NOMO-1 (cell line): ENCODE measurements at regions not wholly inside any gene's neighbourhood (a gene's known extent, or its start where the extent isn't known, plus 50 kb on each side); places are given as distances from the start of the nearest gene placed in this dataset.

Source experiments
- DNase-seq, 2 experiments: peaks; one replicate each; lab custom pipeline; 2025; ENCODE audit not compliant: unreplicated experiment in 2 of 2; lab: John Stamatoyannopoulos, UW

GRCh38 chr12:59010941-59011340, 90.6 kb upstream of the LRIG3 start:
- DNase-seq, result no peak

- DNase-seq, result no peak
Measured at GRCh38 chr12:59010118-59010517, 89.8 kb upstream of the LRIG3 start.

- DNase-seq, result no peak
Measured at GRCh38 chr12:59007620-59008019, 87.3 kb upstream of the LRIG3 start.

- no peak for DNase-seq
Measured at GRCh38 chr12:59005193-59005955, 85.1 kb upstream of the LRIG3 start.

GRCh38 chr12:59004456-59004855, 84.2 kb upstream of the LRIG3 start:
- no peak for DNase-seq

GRCh38 chr12:58995666-58996363, 75.5 kb upstream of the LRIG3 start:
- DNase-seq, result no peak

- DNase-seq, result no peak
Measured at GRCh38 chr12:58988643-58989344, 68.5 kb upstream of the LRIG3 start.

- no peak for DNase-seq
Measured at GRCh38 chr12:58981961-58982360, 61.7 kb upstream of the LRIG3 start.

GRCh38 chr12:58980768-58981167, 60.5 kb upstream of the LRIG3 start:
- no peak for DNase-seq

- DNase-seq, result no peak
Measured at GRCh38 chr12:58978717-58979116, 58.4 kb upstream of the LRIG3 start.

GRCh38 chr12:58977476-58977875, 57.2 kb upstream of the LRIG3 start:
- no peak for DNase-seq

GRCh38 chr12:58976146-58976545, 55.8 kb upstream of the LRIG3 start:
- DNase-seq, result no peak
